HG03565 (cell line): ENCODE measurements at regions not wholly inside any gene's neighbourhood (a gene's known extent, or its start where the extent isn't known, plus 50 kb on each side); places are given as distances from the start of the nearest gene placed in this dataset.
"Not testable (repeated sequence)": the region's sequence is repeated elsewhere in the genome, so short reads cannot be mapped to it uniquely, and the experiment has no call there.

Source experiments
- ATAC-seq: cut with Tn5 transposase; IDR thresholded peaks from one replicate; pipeline ENCODE4 v1.9.1; 2021; ENCODE audit warnings: mild to moderate bottlenecking, moderate library complexity; ENCODE audit not compliant: unreplicated experiment

GRCh38 chrX:115966920-115967319, 203.6 kb upstream of the AGTR2 start:
- ATAC-seq = no peak

GRCh38 chrX:115968436-115969252, 201.9 kb upstream of the AGTR2 start:
- peak; percentile 69 for ATAC-seq

DNA sequence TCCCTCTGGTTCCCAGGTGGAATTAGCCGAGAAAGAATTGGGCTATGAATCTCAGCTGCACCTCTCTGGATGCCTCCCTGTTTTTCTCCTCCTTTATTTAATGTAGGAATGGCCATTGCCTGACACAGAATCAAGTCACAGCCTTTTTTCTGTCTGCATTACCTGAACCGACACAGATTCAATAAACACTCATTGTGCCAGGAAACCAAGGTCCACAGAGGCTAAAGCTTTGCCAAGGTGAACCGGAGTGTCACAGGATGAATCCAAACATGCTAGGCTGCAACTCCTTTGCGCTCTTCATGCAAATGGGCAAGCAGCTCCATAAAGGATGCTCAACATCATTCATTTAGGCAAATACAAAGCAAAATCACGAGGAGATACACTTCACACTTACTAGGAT, 199.8 kb upstream of the AGTR2 start:
- no peak for ATAC-seq

DNA sequence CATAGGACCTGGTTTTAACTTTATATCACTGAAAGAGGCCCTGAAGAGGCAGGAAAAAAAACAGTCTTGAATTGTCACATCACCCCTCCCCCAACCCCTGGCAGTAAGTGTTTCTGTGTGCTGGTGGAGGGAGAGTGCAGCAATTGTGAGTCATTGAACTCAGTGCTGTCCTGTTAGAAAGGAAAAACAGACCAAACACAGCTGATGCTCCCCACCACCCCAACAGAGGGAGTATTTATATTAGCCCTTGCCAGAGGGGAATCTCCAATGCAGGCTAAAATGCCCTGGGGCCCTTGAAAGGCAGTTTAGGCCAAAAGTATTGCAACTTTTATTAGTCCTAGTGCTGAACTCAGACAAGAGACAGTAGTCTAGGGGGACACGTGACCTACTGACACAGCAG, 197.8 kb upstream of the AGTR2 start:
- ATAC-seq = no peak

GRCh38 chrX:115978068-115978467, 192.5 kb upstream of the AGTR2 start:
- ATAC-seq = no peak

- not testable (repeated sequence) for ATAC-seq
These were observed 187.4 kb upstream of the AGTR2 start for GRCh38 chrX:115983148-115983547.

GRCh38 chrX:115987464-115987863, 183.1 kb upstream of the AGTR2 start:
- ATAC-seq = not testable (repeated sequence)

- no peak for ATAC-seq
These were observed 181.7 kb upstream of the AGTR2 start for GRCh38 chrX:115988825-115989224.

DNA sequence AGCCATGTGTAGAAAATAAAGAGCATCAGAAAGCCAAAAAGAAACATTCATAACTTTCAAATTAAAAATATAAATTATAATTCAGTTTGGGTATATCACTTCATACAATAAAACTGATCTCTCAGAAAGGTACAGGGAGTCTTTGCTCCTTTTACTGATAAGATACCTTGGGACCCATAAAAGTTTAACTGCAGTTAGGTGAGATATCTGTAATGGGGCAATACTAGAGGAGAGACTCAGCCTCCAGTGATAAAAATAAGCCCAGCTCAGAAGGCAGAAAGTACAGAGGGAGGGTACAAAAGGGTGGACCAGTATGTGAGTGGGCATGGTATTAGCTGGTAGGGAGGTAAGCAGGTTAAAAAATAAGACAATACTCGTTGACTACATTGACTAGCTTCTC, 180.9 kb upstream of the AGTR2 start:
- ATAC-seq = no peak

DNA sequence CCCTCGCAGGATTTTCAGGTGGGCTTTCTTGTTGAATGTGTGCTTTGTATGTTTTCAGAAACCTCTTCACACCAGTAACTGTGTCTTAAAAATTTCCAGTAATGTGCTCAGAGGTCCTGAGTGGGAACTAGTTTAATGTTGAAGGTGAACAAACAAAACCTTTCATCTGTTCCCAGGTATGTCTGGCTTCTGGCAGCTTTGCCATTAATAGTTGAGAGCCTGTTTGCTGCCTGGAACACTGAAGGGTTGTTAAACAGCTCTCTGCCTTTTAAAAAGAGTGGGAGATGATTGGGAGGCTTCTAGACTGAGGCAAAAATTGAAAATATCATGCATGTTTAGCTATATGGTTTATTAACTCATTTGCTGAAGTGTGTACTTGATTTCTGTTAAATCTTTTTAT, 161.2 kb upstream of the AGTR2 start:
- ATAC-seq = no peak

DNA sequence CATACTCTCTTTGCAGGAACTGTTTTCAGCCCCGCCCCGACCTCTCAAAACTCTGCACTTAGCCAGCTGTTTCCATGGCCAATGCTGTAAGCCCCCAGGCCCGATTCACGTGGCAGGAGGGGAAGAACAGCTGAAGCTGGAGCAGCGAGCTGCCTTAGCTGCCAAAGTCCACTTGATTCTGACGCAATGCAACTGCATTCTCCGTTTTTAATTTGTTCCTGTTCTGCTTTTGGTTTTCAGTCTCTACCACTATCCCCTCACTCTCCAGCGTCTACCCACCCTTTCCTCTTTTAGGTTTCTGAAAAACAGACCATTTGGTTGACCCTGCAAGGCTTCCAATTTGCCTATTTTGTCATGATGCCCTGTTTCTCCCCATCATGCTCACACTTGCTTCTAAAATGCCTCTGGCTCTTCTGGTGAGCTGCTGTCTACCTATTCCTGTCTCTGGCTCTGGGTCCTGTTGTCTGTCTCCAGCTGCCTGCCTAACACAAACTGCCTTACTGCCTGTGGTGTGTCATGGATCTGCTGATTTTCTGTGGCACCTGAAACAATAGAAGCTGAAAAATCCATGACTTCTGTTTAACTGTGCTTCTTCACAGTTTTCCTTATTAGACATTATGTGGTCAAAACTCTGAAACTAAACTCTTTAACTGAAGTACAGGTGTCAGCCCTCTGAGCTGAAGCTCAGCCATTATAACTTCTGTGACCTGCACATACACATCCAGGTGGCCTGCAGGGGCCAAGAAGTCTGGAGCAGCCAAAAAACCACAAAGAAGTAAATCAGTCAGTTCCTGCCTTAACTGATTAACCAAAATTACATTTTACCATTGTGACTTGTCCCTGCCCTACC, 160.5 kb upstream of the AGTR2 start:
- ATAC-seq = peak; percentile 75

DNA sequence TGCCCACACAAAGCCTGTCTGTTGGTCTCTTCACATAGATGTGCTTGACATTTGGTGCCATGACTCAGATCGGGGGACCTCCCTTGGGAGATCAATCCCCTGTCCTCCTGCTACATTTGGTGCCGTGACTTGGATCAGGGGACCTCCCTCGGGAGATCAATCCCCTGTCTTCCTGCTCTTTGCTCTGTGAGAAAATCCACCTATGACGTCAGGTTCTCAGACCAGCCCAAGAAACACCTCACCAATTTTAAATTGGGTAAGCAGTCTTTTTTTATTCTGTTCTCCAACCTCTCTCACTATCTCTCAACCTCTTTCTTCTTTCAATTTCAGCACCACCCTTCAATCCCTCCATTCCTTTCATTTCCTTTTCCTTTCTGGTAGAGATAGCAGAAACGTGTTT, 159.6 kb upstream of the AGTR2 start:
- ATAC-seq = no peak

GRCh38 chrX:116031331-116031730, 139.2 kb upstream of the AGTR2 start:
- ATAC-seq = no peak
